ENCODE measurements at regions not wholly inside any gene's neighbourhood (a gene's known extent, or its start where the extent isn't known, plus 50 kb on each side); places are given as distances from the start of the nearest gene placed in this dataset.
"Not testable (repeated sequence)": the region's sequence is repeated elsewhere in the genome, so short reads cannot be mapped to it uniquely, and the experiment has no call there.

- no peak for DNase-seq
Observed at GRCh38 chr4:18180892-18181291, 159.3 kb upstream of the LCORL start.

GRCh38 chr4:18180122-18180521, 158.6 kb upstream of the LCORL start:
- no peak for DNase-seq

DNA sequence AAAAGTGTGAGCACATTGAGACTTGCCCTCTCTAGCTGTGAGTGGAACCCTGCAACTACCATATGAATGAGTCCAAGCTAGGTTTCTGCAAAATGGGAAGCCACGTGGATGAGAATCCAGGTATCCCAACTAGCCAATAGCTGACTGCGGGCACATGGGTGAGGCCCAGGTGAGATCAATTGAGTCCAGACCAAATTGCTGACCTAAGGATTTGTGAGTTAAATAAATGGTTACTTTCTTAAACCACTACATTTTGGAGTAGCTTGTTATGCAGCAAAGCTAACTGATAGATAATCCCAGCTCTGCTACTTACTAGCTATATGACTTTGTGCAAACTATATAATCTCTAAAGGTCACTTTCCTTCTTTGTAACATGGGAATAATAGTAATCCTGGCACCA, 150.3 kb upstream of the LCORL start:
- DNase-seq: no peak

DNA sequence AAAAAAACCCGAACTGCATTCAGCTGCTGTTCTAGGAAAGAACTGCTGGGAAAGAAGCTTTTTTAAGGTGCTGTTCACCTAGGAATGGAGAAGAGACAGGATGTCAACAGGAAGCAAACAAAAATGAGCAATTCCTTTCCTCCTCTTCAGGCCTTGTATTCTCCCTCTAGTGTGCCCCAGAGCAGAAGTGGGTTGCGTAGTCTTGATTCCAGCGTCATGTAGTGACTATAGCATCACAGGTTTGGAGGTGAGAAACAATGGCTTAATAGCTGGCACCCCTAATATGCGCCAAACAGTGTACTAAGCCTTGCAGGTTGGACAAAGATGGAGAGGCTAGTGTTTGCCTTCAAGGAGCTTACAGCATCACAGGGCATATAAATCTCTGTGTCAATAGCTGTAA, 146.3 kb upstream of the LCORL start:
- no peak for DNase-seq

DNA sequence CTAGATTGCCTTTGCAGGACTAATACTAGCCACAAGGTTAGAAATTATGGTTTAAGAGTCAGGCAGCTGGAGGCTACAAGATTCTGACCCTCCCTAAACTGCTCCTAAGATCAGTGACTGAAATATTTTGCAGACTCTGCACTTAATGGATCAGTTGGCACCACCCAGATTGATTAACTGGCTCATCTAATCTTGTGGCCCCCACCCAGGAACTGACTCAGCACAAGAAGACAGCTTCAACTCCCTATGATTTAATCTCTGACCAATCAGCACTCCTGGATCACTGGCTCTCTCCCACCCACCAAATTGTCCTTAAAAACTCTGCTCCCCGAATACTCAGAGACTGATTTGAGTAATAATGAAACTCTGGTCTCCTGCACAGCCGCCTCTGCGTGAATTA, 145.4 kb upstream of the LCORL start:
- DNase-seq: no peak

GRCh38 chr4:18162453-18162852, 140.9 kb upstream of the LCORL start:
- DNase-seq: no peak

DNA sequence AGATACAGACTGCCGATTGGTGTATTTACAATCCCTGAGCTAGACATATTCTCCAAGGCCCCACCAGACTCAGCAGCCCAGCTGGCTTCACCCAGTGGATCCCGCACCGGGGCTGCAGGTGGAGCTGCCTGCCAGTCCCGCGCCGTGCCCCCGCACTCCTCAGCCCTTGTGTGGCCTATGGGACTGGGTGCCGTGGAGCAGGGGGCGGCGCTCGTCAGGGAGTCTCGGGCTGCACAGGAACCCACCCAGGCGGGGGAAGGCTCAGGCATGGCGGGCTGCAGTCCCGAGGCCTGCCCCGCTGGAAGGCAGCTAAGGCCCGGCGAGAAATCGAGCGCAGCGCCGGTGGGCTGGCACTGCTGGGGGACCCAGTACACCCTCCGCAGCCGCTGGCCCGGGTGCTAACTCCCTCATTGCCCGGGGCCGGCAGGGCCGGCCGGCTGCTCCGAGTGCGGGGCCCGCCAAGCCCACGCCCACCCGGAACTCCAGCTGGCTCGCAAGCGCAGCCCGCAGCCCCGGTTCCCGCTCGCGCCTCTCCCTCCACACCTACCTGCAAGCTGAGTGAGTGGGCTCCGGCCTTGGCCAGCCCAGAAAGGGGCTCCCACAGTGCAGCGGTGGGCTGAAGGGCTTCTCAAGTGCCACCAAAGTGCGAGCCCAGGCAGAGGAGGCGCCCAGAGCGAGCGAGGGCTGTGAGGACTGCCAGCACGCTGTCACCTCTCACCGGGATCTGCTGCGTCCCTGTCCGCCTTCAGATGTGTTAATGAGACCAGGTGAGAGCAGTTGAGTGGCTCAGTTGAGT, 137.8 kb upstream of the LCORL start:
- DNase-seq: not testable (repeated sequence)

DNA sequence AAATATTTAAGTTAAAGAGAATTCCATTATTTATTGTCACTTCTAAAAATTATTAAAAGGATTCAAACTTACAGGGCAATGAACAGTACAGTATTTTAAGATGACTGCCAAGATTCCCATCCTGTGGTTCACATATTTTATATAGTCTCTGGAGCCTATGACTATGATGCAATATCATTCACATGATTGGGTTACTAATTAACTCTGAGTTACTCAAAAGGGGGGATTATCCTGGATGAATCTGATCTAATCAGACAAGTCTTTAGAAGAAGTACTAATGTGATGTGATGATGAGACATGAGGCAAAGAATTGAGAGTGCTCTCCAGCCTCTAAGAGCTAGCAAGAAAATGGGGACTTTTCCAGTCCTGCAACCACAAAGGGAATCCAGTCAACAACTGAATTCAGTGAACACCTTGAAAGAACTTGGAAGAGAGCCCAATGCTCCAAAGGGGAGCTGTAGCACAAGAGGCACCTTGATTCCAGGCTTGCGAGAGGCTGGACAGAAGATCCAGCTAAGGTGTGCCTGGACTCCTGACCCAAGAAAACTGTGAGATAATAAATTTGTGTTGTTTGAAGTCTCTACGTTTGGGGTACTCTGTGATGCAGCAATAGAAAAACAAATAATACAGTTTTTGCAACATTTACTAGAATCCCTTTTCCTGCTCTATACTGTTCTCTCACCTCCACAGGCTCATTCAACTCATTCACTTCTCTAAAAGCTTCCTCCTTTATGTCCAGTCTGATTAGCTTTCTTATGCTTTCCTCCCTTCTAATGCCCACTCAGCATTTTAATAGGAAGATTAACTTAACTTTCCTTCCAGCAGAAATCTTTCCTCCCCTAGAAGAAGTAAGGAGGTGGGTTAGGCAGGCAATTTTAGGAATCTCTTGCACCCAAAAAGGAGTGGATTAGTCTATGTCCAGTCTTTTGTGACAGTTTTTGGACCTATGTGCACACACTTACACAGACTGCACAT, 133.8 kb upstream of the LCORL start:
- DNase-seq: no peak

DNA sequence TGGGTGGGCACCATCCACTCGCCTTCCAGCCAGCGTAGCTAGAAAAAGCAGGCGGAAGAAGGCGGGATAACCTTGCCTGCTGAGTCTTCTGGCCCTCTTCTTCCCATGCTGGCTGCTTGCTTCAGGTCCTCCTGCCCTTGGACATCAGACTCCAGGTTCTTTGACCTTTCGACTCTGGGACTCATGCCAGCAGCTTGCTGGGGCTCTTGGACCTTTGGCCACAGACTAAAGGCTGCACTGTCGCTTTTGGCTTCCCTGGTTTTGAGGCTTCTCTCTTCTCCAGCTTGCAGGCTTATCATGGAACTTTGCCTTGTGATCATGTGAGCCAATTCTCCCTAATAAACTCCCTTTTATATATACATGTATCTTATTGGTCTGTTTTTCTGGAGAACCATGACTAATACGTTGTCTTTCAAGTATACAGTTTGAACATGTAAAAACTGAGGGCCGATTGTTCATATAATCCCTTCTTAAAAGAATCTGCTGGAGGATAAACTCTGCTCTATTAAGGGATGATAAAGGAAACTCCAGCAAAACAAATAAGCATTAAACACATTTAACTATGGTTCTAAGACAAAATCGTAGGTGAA, 116.6 kb upstream of the LCORL start:
- no peak for DNase-seq

DNA sequence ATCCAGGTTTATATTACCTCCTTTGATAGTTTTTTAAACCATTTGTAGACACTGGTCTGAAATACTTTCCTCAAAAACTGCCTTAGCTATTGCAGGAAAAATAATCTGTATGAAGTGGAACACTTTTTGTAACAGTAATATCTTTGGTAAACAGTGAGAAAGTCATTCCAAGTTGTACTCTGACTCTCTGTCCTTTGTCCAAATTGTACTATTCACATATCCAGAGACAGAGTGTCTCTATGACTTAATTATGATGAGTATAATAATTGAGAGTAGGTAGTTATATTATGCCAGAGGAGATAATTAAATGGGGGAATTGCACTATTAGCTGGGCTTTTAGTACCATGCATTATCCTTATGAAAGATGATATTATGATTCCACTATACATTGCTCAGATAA, 112.6 kb upstream of the LCORL start:
- DNase-seq: no peak

DNA sequence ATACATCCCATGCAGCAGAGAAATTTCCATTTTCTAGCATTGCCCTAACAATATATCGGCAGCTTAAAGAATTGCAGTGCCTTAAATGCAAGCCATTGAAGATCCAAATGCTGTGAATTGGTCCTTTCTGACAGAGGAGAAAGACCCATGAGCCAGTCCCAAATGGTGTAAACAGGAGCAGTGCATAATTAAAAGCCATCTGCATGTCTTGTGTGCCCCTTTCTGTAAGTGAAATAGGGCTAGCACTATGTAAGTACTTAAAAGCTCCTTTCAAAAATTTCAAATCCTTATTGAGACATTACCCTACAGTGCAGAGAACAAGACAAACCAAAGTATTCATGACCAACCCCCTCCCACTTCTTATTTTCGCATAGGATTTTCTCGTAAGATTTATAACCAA, 108.7 kb upstream of the LCORL start:
- DNase-seq: no peak

- DNase-seq: no peak
Observed at GRCh38 chr4:18128241-18128640, 106.7 kb upstream of the LCORL start.

GRCh38 chr4:18127030-18127429, 105.5 kb upstream of the LCORL start:
- no peak for DNase-seq

DNA sequence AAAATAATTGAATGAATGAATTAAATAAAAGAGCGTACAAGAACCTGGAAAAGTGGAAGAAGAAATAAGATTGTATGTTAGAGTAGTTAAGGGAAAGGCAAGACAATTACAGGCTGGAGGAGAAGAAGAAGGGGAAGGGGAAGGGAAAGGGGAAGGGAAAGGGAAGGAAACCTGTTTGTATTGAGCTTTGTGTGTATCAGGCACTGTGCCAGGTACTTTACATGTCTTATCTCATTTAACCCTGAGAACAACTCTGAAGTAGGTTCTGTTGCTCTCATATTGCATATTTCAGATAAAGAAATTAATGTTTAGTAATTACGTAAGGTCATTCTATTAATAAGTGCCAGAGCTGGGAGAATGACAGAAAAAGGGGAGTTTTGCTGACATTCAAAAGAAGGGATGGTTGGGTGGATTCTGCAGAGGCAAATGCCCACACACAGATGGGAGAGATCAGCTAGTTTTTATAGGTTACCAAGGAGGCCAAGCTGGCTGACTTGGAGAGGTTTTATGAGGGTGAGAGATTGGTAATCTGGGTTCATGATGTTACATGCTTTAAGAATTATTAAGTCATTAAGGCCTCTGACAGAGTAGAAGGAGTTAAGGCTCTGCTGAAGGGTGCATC, 92.3 kb upstream of the LCORL start:
- no peak for DNase-seq

- no peak for DNase-seq
Observed at GRCh38 chr4:18111081-18111480, 89.5 kb upstream of the LCORL start.

DNA sequence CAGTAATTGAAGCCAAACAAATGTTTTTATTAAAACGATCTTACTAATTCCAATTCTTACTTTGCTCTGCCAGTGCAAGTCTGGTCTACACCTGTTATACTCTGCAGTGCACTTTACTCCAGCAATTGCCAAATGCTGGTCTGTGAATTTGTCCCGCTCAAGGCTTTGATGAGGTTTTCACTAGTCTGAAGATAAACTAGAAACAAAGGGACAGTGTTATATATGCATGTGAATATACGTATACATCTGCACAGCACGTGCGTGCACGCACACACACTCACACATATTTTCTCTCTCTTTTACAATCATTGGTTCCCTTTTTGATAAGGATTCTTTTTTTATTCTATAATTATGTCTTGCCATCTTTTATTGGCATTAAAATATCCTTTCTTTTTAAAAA, 88.5 kb upstream of the LCORL start:
- no peak for DNase-seq

DNA sequence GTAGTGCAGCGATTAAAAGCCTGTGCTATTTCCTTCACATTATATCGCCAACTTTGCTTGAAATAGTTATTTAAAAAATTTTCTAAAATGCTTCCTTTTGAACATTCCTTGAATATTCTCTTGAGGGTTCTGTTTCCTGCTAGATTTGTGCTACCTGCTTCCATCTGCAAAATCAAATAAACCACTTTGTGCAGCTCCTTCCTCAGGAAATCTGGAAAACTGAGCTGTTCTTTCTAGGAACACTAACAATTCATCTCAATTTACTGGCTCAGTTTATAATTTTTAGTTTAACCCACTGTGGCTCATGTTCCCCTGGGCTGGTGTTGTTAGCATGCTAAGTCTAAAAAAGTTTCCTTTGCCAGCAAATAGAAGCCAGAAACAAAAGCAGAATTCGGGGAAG, 88.1 kb upstream of the LCORL start:
- DNase-seq: no peak

DNA sequence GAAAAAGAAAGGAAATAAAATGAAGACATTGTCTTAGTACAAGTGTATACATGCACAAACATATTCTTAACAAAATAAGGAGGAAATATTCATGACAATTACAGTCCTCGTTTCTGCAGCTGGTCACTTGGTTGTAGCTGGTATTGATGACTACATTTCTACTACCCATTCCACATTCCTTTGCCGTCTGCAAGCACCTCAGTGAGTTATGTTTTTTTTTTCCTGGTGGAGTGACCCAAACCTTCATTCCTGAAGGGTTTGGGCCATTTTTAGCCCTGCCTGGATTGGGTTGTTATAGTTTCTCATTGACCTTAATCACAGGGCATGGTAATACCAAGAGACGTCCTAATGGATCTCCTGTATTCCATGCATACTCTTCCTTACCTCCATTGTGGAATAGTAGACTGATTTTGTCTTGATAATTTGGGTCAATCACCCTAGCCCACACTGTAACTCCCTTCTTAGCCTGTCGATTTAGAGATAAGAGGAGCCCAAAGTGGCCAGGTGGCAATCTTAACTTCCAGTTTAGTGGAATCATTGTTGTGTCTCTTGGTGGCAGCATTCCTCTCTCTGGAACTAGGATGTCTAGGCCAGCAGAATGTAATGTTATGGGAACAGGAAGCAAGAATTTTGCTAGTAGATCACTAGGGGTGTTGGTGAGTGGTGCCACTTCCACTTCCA, 86.4 kb upstream of the LCORL start:
- not testable (repeated sequence) for DNase-seq

DNA sequence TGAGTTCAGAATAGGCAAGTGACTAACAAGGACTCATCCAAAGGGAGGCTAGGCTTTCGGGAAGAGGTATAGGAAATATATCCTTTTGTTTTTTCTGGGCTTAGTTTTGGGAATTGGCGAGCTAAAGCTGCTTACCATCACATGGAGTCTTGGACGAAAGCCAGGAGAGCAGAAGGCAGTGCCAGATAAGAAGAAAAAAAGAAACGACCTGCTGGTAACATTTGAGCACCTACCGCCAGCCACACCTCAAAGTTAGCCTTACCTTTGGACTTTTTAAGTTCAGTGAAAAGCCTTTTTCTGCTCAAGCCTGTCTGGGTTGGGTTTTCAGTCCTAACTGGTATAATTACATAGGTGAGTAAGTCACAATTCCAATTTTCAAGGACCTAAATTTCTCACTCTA, 85.1 kb upstream of the LCORL start:
- no peak for DNase-seq

DNA sequence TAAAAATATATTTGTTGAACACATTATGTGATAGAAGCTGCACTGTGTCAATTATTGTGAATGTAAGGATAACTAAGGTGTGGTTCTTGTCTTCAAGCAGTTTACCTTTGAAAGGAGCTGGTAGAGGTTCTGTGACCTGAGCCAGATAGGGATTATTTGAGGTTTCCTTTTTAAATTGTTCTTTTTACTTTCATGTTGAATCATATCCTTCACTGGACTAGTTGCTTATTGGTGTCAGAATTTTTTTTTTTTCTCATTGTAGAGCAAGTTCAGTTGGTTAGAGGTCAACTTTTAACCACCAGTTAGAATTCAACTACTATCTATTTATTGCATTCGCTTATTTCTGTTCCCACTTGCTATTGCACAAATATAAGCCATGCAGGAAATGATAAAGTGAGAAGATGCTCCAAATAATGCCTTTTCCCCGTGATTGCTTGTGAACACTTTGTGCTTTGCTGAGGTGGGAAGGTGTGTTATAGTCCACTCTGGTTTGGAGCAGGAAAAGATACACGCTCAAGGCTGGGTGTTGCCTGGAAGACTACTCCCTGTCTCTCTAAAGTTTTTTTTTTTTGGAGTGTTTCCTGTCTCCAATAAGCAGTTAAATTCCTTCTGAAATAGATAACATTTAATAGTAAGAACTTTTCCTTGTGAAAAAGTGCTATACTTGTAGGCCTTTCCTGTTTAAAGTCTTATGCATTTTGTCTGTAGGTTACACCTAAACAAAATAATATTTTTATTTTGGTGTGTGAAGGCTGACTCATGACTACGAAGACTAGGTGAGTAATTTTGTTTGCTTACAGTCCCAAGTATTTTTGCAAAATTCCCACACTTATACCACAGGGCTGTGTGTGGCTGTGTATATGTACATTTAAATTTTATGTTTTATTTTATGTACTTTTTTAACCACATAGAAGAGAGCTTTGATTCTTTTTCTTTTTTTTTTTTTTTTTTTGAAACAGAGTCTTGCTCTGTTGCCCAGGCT, 83.8 kb upstream of the LCORL start:
- no peak for DNase-seq

- DNase-seq: no peak
Observed at GRCh38 chr4:18103876-18104605, 82.5 kb upstream of the LCORL start.

Measured in stimulated activated naive CD4-positive, alpha-beta T cell treated with Interleukin-2 at 50 U/mL for 16 hours (primary cell).